Activated CD4-positive, alpha-beta T cell treated with anti-CD3 and anti-CD28 coated beads, Interleukin-2, amount 10 ng/mL, durations not matched to agents 7 days and 5 days (primary cell): ENCODE measurements at regions not wholly inside any gene's neighbourhood (a gene's known extent, or its start where the extent isn't known, plus 50 kb on each side); places are given as distances from the start of the nearest gene placed in this dataset.
"Not testable (repeated sequence)": the region's sequence is repeated elsewhere in the genome, so short reads cannot be mapped to it uniquely, and the experiment has no call there.

ENCODE experiments used
- CTCF ChIA-PET: fragments of 350-600 bp; sonication (Branson Sonifier 250); formaldehyde crosslinking; loops from one replicate; lab custom pipeline; 2021; ENCODE audit warnings: antibody characterized with exemption; lab: Charles Lee
- POLR2A ChIA-PET: fragments of 350-600 bp; sonication (Branson Sonifier 250); formaldehyde crosslinking; loops from one replicate; lab custom pipeline; 2021; ENCODE audit warnings: antibody characterized with exemption; lab: Charles Lee
- DNase-seq: peaks from one replicate; pipeline ENCODE4 v3.0.0-alpha.2; 2020
- H3K27ac Mint-ChIP-seq: one replicate; pipeline ENCODE4 v1.8.0; 2021; ENCODE audit warnings: mild to moderate bottlenecking, moderate library complexity, mixed read lengths
- H3K27me3 Mint-ChIP-seq: one replicate; pipeline ENCODE4 v1.8.0; 2021; ENCODE audit warnings: mixed read lengths
- H3K36me3 Mint-ChIP-seq: one replicate; pipeline ENCODE4 v1.8.0; 2021; ENCODE audit warnings: low read depth, mixed read lengths
- H3K4me1 Mint-ChIP-seq: one replicate; pipeline ENCODE4 v1.8.0; 2021; ENCODE audit warnings: mixed read lengths
- H3K4me3 Mint-ChIP-seq: one replicate; pipeline ENCODE4 v1.8.0; 2021; ENCODE audit warnings: mild to moderate bottlenecking, moderate library complexity, mixed read lengths
- H3K9me3 Mint-ChIP-seq: one replicate; pipeline ENCODE4 v1.8.0; 2021; ENCODE audit warnings: mixed read lengths

DNA sequence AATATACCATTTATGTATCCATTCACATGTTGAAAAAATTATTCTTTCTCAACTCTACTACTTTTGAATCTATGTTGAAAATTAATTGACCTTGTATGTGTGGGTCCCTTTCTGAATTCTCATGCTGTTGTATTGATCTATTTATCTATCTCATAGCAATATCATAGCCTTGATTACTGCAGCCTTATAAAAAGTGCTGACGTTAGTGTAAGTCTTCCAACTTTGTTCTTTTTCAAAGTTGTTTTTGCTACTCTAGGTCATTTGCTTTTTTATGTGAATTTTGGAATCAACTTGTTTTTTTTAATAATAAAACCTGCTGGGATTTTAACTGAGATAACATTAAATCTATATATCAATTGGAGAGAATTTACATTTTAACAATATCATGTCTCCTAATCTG lies 52.2 kb upstream of the PAX3 start:
- CTCF ChIA-PET: interaction anchor here (0.9 kb wide), 1 partner anchor 15 kb away, joined by 3 read pairs; no protein-coding TSS in a partner anchor
- no peaks in the 10 kb centered on the region for H3K27me3 Mint-ChIP-seq
- H3K9me3 Mint-ChIP-seq: peaks cover 3% of the 10 kb centered on the region
- no peak for DNase-seq
- H3K27ac Mint-ChIP-seq: no peak overlapping the region
- POLR2A ChIA-PET: no interaction called here
- H3K4me1 Mint-ChIP-seq: no peaks in the 10 kb centered on the region
- no peaks in the 10 kb centered on the region for H3K36me3 Mint-ChIP-seq
- H3K4me3 Mint-ChIP-seq: no peak overlapping the region

DNA sequence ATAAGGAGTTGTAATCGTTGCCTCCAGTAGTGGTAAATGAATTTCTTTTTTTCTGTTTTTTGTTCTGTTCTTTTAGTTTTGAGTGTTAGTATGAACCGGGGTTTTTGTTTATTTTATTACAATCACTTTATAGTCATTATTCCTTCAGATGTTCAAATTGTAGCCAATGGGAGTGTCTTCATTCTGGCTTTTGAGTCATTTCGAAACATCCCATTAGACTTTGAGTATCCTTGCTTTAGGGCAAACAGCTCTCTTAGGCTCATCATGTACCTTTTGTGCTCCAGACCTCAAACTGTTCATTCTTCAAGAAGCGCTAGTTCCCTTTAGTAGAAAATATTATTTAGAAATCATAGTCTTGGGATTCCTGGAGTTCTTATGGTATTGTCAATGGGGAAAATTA lies 54.2 kb upstream of the PAX3 start:
- Mint-ChIP-seq H3K27me3 (no peaks in the 10 kb centered on the region), H3K36me3 (no peaks in the 10 kb centered on the region), H3K27ac (no peak overlapping the region), H3K4me3 (no peak overlapping the region), H3K4me1 (no peaks in the 10 kb centered on the region), H3K9me3 (peaks cover 3% of the 10 kb centered on the region)
- ChIA-PET CTCF (interaction anchor here (1.4 kb wide), 1 partner anchor 69 kb away, joined by 4 read pairs; no protein-coding TSS in a partner anchor), POLR2A (no interaction called here)
- DNase-seq: no peak

DNA sequence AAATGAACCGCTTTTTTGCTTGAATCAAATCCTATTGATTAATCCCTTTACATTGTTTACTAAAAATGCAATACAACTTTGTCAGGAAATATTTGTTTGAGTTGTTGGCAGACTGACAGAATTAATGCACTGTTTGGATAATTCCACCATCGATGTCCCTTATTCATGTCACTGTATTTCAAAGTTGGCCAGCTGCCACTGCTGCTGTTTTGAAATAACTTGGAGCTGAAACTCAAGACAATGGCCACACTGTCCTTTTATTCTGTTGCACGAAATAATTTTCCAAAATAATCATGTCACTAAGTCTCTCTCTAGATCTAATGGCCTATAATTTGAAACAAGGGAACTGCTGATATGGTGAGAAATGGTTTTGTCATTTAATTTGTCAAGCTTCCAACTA lies 55.2 kb upstream of the PAX3 start:
- peaks cover 3% of the 10 kb centered on the region for H3K9me3 Mint-ChIP-seq
- H3K4me1 Mint-ChIP-seq: no peaks in the 10 kb centered on the region
- CTCF ChIA-PET: no interaction called here
- POLR2A ChIA-PET: no interaction called here
- no peaks in the 10 kb centered on the region for H3K36me3 Mint-ChIP-seq
- H3K4me3 Mint-ChIP-seq: no peak overlapping the region
- no peak overlapping the region for H3K27ac Mint-ChIP-seq
- no peak for DNase-seq
- H3K27me3 Mint-ChIP-seq: no peaks in the 10 kb centered on the region

DNA sequence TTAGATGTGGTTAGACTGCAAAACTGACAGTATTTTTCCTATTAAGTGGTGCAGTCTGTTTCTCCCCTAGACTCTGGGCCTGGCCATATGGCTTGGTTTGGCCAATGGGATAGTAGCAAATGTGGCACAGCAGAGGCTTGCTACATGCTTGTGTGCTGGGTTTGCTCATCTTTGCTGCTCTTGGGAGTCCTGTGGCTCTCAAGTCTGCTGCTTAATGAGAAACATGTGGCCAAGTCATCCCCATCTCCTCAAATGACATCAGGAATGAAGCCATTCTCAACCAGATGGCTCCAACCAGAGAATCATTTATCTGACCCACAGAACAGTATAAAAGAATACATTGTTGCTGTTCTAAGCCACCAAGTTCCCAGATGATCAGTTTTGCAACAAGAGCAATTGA lies 57.1 kb upstream of the PAX3 start:
- no peak for DNase-seq
- peaks cover 3% of the 10 kb centered on the region for H3K9me3 Mint-ChIP-seq
- H3K4me3 Mint-ChIP-seq: no peak overlapping the region
- ChIA-PET CTCF (no interaction called here), POLR2A (no interaction called here)
- H3K4me1 Mint-ChIP-seq: no peaks in the 10 kb centered on the region
- H3K27me3 Mint-ChIP-seq: no peaks in the 10 kb centered on the region
- no peaks in the 10 kb centered on the region for H3K36me3 Mint-ChIP-seq
- no peak overlapping the region for H3K27ac Mint-ChIP-seq

DNA sequence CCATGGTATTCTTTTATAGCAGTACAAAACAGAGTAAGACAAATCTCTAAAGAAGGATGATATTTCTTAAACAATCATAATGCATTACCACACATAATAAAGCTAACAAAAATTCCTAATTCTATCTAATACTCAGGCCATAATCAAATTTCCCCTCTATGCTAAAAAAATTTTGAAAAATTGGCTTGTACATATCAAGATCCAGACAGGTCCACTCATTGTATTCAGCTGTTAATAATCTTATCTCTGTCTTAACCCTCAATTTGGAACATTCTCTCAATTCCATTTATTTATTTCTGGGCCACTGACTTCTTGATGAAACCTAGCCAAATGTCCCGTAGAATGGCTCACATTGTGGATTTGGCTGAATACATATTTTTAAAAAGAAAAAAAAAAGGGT lies 59.1 kb upstream of the PAX3 start:
- H3K27me3 Mint-ChIP-seq: no peaks in the 10 kb centered on the region
- H3K36me3 Mint-ChIP-seq: no peaks in the 10 kb centered on the region
- no peaks in the 10 kb centered on the region for H3K9me3 Mint-ChIP-seq
- H3K27ac Mint-ChIP-seq: no peak overlapping the region
- DNase-seq: no peak
- H3K4me1 Mint-ChIP-seq: no peaks in the 10 kb centered on the region
- POLR2A ChIA-PET: no interaction called here
- CTCF ChIA-PET: no interaction called here
- H3K4me3 Mint-ChIP-seq: no peak overlapping the region

DNA sequence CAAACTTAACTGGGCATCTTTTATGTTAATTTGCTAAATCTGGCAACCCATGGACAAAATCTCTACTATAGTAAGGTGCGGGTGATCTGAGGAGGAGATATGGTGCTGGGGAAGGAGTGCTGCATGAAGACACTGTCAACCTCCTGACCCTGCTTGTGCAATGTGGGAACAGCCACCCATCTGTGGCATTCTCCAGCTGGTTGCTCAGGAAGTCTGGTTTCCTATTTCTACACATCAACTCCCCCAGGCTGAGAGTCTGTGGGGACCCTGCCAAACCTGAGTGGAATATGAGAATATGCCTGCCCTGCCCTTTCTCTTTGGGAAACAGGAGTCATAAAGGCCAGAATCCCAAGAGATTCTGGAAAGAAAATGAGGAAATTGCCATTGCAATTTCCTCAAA lies 60.1 kb upstream of the PAX3 start:
- Mint-ChIP-seq H3K4me3 (no peak overlapping the region), H3K27ac (no peak overlapping the region), H3K4me1 (no peaks in the 10 kb centered on the region), H3K36me3 (no peaks in the 10 kb centered on the region), H3K9me3 (no peaks in the 10 kb centered on the region), H3K27me3 (no peaks in the 10 kb centered on the region)
- no peak for DNase-seq
- ChIA-PET POLR2A (no interaction called here), CTCF (no interaction called here)

DNA sequence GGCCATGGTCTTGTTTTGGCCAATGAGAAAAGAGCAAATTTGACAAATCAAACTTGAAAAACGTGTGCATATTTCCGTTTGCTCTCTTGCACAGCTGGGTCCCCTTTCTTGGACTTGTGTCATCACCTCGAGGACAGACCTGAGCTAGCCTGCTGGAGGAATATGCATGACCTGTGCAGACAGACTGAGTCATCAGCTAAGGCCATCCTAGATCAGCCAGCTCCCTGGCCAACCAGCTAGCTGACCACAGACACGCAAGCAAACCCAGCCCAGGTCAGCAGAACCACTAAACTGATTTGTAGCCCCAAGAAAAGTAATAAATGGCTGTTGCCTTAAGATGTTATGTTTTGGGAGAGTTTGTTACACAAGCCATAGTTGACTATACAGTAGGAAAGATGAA lies 61.3 kb upstream of the PAX3 start:
- ChIA-PET CTCF (interaction anchor here (0.7 kb wide), 1 partner anchor 13 kb away, joined by 3 read pairs; no protein-coding TSS in a partner anchor), POLR2A (no interaction called here)
- H3K27ac Mint-ChIP-seq: no peak overlapping the region
- H3K36me3 Mint-ChIP-seq: no peaks in the 10 kb centered on the region
- H3K4me1 Mint-ChIP-seq: no peaks in the 10 kb centered on the region
- H3K4me3 Mint-ChIP-seq: no peak overlapping the region
- no peak for DNase-seq
- no peaks in the 10 kb centered on the region for H3K27me3 Mint-ChIP-seq
- no peaks in the 10 kb centered on the region for H3K9me3 Mint-ChIP-seq

DNA sequence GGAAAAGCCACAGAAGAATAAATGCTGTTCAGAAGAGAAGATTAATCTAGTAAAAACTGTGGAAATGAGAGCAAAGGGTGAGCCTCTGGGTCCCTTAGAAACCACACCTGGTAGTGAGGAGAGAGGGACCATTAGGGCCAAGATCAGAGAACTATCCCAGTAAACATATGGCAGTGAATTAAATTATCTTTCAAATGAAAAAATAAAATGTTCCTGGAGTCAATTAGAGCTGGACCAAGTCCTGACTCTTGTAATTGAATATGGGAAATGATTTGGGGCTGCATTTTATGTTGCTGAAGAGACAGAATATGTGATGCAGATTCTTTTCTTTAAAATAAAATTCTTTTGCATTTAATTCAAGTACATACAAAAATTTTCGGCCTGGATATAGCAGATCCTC lies 62.2 kb upstream of the PAX3 start:
- no peak overlapping the region for H3K27ac Mint-ChIP-seq
- DNase-seq: no peak
- H3K27me3 Mint-ChIP-seq: no peaks in the 10 kb centered on the region
- H3K4me1 Mint-ChIP-seq: no peaks in the 10 kb centered on the region
- H3K9me3 Mint-ChIP-seq: no peaks in the 10 kb centered on the region
- POLR2A ChIA-PET: no interaction called here
- H3K4me3 Mint-ChIP-seq: no peak overlapping the region
- H3K36me3 Mint-ChIP-seq: no peaks in the 10 kb centered on the region
- CTCF ChIA-PET: interaction anchor here (0.7 kb wide), 1 partner anchor 14 kb away, joined by 3 read pairs; no protein-coding TSS in a partner anchor

DNA sequence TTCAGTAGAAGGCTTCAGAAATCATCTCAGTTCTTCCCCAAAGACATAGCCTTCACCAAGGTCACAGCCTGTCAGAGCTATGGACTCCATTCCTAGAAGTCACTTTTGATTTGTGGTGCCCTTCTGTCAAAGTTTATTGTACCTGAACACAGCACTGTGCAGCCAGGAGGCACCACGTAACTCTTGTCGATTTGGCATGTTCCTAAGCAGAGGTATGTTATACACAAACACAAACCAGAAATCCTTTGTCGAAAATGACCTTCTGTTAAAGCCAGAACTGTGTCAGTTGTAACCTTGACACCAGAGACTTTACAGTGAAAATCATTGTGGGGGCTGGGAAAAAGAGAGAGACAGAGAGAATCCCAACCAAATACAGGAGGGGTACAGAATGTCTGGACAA lies 62.6 kb upstream of the SGPP2 start:
- H3K4me1 Mint-ChIP-seq: no peaks in the 10 kb centered on the region
- H3K9me3 Mint-ChIP-seq: no peaks in the 10 kb centered on the region
- CTCF ChIA-PET: no interaction called here
- H3K36me3 Mint-ChIP-seq: no peaks in the 10 kb centered on the region
- no peaks in the 10 kb centered on the region for H3K27me3 Mint-ChIP-seq
- no peak overlapping the region for H3K27ac Mint-ChIP-seq
- POLR2A ChIA-PET: no interaction called here
- no peak for DNase-seq
- no peak overlapping the region for H3K4me3 Mint-ChIP-seq

DNA sequence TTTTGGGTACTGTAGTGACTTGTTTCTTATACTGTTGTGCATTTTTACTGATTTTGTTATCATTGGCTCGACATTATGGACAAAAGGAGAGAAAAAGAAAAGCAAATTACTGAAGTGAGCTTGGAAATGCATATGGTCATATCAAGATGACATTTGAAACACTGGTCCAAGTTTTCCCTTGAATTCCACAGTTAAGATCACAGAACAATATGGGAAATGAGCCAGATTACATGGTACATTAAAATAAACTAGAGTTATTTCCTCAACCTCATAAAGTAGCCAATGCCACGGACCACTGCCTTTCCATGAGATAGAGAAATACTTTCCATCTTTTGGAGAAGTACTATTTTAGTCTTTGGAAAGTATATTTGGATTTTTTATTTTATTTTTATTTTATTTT lies 62.0 kb upstream of the SGPP2 start:
- no peaks in the 10 kb centered on the region for H3K27me3 Mint-ChIP-seq
- no peak overlapping the region for H3K27ac Mint-ChIP-seq
- CTCF ChIA-PET: no interaction called here

DNA sequence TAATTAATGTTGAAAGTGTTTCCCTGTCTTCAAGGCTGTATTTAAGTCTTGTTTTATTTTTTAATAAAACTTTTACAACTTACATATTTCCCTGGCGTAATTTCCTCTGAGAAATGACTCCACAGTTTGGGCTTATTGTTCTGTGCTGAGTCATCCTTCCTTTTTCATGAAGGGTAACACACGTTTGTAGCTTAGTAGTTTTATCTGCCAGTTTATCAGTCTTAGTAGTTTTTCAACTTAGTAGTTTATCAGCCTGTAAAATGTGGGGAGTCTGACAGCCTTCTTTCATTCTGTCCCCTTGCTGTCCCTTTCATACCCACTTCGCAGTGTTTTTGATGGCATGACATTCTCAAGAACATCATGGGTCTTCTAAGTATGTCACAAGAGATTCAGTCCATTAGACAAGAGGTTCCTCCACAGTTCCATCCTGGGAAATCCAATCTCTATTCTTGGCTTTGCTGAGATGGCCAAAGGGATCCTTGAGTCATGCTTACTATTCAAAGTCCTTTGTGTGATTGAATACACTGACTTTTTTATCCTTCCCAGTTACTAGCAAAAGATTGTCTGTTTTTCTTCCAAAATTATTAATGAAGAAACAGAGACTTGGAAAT lies 60.0 kb upstream of the SGPP2 start:
- Mint-ChIP-seq H3K4me1 (no peaks in the 10 kb centered on the region), H3K9me3 (no peaks in the 10 kb centered on the region), H3K27ac (no peak overlapping the region), H3K36me3 (no peaks in the 10 kb centered on the region), H3K27me3 (no peaks in the 10 kb centered on the region), H3K4me3 (no peak overlapping the region)
- CTCF ChIA-PET: no interaction called here
- POLR2A ChIA-PET: no interaction called here
- no peak for DNase-seq

More for the DNA sequence above, 62.0 kb upstream of the SGPP2 start:
- Mint-ChIP-seq H3K9me3 (no peaks in the 10 kb centered on the region), H3K4me3 (no peak overlapping the region), H3K36me3 (no peaks in the 10 kb centered on the region), H3K4me1 (no peaks in the 10 kb centered on the region)
- no peak for DNase-seq
- POLR2A ChIA-PET: no interaction called here

DNA sequence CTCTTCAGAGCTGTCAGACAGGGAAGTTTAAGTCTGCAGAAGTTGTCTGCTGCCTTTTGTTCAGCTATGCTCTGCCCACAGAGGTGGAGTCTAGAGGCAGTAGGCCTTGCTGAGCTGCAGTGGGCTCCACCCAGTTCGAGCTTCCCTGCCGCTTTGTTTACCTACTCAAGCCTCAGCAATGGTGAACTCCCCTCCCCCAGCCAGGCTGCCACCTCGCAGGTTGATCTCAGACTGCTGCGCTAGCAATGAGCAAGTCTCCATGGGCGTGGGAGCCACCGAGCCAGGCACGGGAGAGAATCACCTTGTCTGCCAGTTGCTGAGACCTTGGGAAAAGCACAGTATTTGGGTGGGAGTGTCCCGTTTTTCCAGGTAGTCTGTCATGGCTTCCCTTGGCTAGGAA lies 56.1 kb upstream of the SGPP2 start:
- H3K27ac Mint-ChIP-seq, H3K27me3 Mint-ChIP-seq, H3K4me3 Mint-ChIP-seq, H3K36me3 Mint-ChIP-seq, DNase-seq, H3K4me1 Mint-ChIP-seq, H3K9me3 Mint-ChIP-seq: not testable (repeated sequence)
- POLR2A ChIA-PET: interaction anchor here (0.6 kb wide), 1 partner anchor 41 kb away, joined by 4 read pairs; no protein-coding TSS in a partner anchor
- CTCF ChIA-PET: interaction anchor here (1.3 kb wide), 1 partner anchor 10 kb away, joined by 3 read pairs; no protein-coding TSS in a partner anchor

DNA sequence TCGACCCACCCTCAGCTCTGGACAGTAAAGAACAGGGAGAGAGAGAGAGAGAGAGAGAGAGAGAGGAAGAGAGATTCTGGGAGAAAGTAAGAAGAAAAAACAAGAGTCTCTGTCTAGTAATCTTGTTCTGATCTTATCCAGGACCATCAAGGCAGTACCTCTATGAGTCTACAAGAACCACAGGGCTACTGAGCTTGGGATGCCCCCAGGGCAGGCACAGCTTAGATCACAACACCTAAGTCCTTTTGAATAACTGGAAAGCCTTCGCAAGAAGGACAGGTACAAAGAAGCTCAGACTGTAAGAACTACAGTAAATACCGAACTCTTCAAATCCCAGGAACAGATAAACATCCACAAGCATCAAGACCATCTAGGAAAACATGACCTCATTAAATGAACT lies 51.4 kb upstream of the SGPP2 start:
- Mint-ChIP-seq H3K4me1 (no peaks in the 10 kb centered on the region), H3K27me3 (no peaks in the 10 kb centered on the region), H3K4me3 (no peak overlapping the region), H3K27ac (no peak overlapping the region), H3K36me3 (no peaks in the 10 kb centered on the region), H3K9me3 (no peaks in the 10 kb centered on the region)
- CTCF ChIA-PET: no interaction called here
- POLR2A ChIA-PET: no interaction called here
- DNase-seq: no peak
